ENCODE measurements at regions not wholly inside any gene's neighbourhood (a gene's known extent, or its start where the extent isn't known, plus 50 kb on each side); places are given as distances from the start of the nearest gene placed in this dataset.
A peak's percentile ranks its signal among the peaks of the same experiment; 100 is the strongest.

DNA sequence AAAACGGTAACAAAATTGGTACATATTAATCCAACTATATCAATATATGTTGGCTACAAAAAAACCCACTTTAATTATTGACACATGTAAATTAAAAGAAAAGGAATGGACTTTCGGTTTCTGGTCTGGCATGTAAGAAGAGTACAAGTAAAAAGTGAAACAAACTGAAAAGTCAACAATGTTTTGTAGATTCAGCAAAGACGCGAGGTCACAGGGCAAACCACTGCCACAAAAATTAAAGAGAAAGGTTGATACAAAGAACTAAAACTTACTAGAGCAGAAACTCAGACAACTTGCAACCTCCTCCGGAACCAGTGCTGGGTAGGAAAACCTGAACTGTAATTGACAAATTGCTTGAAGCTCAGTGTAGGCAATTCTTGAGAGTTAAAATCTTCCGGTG, 110.6 kb upstream of the ARPP21 start:
- Histone ChIP-seq H3K4me3 (no peak overlapping the region), H3K4me1 (no peaks in the 10 kb centered on the region), H3K27me3 (no peaks in the 10 kb centered on the region), H3K27ac (no peak overlapping the region), H3K9me3 (no peaks in the 10 kb centered on the region), H3K36me3 (no peaks in the 10 kb centered on the region)
- no peak for ATAC-seq
- intact Hi-C loops (cut with DNase I), result no loop called here
- WGBS, 4 donors, result 94 to 97% (median 94%) methylated on average over 6 of the region's 6 CpGs
- DNase-seq, result no peak
- TF ChIP-seq POLR2A (IDR thresholded peaks at IDR 0.05), result no peak
- TF ChIP-seq, protein P1, sequence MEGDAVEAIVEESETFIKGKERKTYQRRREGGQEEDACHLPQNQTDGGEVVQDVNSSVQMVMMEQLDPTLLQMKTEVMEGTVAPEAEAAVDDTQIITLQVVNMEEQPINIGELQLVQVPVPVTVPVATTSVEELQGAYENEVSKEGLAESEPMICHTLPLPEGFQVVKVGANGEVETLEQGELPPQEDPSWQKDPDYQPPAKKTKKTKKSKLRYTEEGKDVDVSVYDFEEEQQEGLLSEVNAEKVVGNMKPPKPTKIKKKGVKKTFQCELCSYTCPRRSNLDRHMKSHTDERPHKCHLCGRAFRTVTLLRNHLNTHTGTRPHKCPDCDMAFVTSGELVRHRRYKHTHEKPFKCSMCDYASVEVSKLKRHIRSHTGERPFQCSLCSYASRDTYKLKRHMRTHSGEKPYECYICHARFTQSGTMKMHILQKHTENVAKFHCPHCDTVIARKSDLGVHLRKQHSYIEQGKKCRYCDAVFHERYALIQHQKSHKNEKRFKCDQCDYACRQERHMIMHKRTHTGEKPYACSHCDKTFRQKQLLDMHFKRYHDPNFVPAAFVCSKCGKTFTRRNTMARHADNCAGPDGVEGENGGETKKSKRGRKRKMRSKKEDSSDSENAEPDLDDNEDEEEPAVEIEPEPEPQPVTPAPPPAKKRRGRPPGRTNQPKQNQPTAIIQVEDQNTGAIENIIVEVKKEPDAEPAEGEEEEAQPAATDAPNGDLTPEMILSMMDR (IDR thresholded peaks at IDR 0.05), result no peak

DNA sequence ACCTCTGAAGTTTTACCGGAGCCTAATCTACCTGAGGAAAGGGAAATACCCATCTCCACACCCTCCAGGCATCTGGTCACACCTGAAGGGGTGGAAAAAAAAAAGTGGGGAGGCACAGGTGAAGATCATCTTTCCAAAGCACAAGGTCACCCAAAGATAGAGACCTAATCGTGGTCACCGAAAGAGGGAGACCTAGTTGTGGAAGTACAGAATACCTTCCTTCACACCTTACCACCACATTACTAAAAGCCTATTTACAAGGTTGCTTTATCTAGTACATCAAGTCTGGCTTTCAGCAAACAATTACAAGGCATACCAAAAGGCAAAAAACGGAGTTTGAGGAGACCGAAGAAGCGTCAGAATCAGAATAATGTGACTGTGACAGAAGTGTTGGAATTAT, 110.0 kb upstream of the ARPP21 start:
- Histone ChIP-seq H3K4me3 (no peak overlapping the region), H3K27ac (no peak overlapping the region), H3K4me1 (no peaks in the 10 kb centered on the region), H3K27me3 (no peaks in the 10 kb centered on the region), H3K36me3 (no peaks in the 10 kb centered on the region), H3K9me3 (no peaks in the 10 kb centered on the region)
- WGBS, 4 donors, result 88 to 93% (median 90%) methylated on average over 6 of the region's 6 CpGs
- intact Hi-C loops (cut with DNase I), result no loop called here
- no peak for ATAC-seq
- no peak for TF ChIP-seq POLR2A (IDR thresholded peaks at IDR 0.05)
- TF ChIP-seq, protein P1 (IDR thresholded peaks at IDR 0.05), result no peak
- no peak for DNase-seq

DNA sequence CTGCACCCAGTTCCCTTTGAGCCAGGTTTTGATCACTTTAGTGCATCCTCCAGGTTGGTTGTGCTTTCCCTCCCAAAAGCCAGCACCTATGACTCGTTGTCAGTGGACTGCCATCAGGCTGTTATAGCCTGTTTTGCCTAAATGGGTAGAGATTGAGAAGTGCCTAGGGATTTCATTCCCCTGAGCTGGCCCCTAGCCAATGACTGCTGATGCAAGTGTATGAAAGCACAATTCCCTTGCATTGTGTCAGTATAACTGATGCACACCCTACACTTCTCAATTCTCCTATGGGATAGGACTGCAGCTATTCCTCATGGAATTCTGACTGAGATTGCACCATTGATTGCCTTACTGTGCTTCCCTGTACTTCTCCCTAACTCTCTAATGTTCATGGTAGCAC, 102.1 kb upstream of the ARPP21 start:
- WGBS, 4 donors, result 44 to 80% (median 68%) methylated on average over 1 of the region's 1 CpG
- Histone ChIP-seq H3K27ac (no peak overlapping the region), H3K4me1 (no peaks in the 10 kb centered on the region), H3K36me3 (no peaks in the 10 kb centered on the region), H3K27me3 (no peaks in the 10 kb centered on the region), H3K9me3 (no peaks in the 10 kb centered on the region), H3K4me3 (no peak overlapping the region)
- no peak for TF ChIP-seq POLR2A (IDR thresholded peaks at IDR 0.05)
- TF ChIP-seq, protein P1 (IDR thresholded peaks at IDR 0.05), result no peak
- DNase-seq, result peak in 1 of 5 donors; percentile 19
- intact Hi-C loops (cut with DNase I), result no loop called here
- no peak for ATAC-seq

DNA sequence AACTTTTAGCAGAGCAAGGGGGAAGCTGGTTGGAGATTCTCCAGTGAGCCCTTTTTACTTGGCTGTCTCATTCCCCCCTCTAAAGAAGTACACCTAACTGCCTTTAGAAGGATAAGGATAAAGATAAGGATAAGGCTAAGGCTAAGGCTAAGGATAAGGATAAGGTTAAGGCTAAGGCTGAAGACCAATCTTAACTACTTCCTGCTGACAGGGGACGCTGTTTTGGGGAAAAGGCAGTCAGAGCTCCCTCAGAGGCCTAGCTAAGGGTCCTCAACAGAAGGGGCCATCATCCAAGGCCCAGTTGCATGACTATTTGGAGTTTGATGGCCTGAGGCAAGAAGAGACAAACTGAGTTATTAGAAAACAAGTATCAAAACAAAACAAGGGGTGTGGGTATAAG, 94.3 kb upstream of the ARPP21 start:
- no peak for ATAC-seq
- Histone ChIP-seq H3K9me3 (no peaks in the 10 kb centered on the region), H3K36me3 (no peaks in the 10 kb centered on the region), H3K4me1 (no peaks in the 10 kb centered on the region), H3K27ac (no peak overlapping the region), H3K4me3 (no peak overlapping the region), H3K27me3 (no peaks in the 10 kb centered on the region)
- TF ChIP-seq, protein P1 (IDR thresholded peaks at IDR 0.05), result no peak
- no peak for TF ChIP-seq POLR2A (IDR thresholded peaks at IDR 0.05)
- no peak for DNase-seq
- intact Hi-C loops (cut with DNase I), result no loop called here
- 48 to 65% (median 62%) methylated on average over 1 of the region's 1 CpG for whole genome bisulfite sequencing, 4 donors
